KMS-11 (cell line): ENCODE measurements at regions not wholly inside any gene's neighbourhood (a gene's known extent, or its start where the extent isn't known, plus 50 kb on each side); places are given as distances from the start of the nearest gene placed in this dataset.

ENCODE experiments used
- H2AFZ ChIP-seq: fragments of 200-600 bp; sonication (generic); 2 replicates; pipeline ENCODE4 v1.6.1; 2016; ENCODE audit warnings: antibody characterized with exemption, mixed run types, low read depth
- H3K27ac ChIP-seq: fragments of 200-600 bp; sonication (generic); 2 replicates; pipeline ENCODE4 v1.6.1; 2016; ENCODE audit warnings: mild to moderate bottlenecking, mixed run types
- H3K27me3 ChIP-seq: fragments of 200-600 bp; sonication (generic); 2 replicates; pipeline ENCODE4 v1.6.1; 2017; ENCODE audit warnings: mild to moderate bottlenecking, low read depth, mixed run types, moderate library complexity; ENCODE audit not compliant: insufficient read depth
- H3K36me3 ChIP-seq: fragments of 200-600 bp; sonication (generic); 2 replicates; pipeline ENCODE4 v1.6.1; 2017; ENCODE audit warnings: mild to moderate bottlenecking, mixed run types; ENCODE audit not compliant: insufficient read depth
- H3K4me1 ChIP-seq: fragments of 200-600 bp; sonication (generic); 2 replicates; pipeline ENCODE4 v1.6.1; 2016; ENCODE audit warnings: mild to moderate bottlenecking, low read depth, mixed run types; ENCODE audit not compliant: poor library complexity, severe bottlenecking
- H3K4me2 ChIP-seq: fragments of 200-600 bp; sonication (generic); 2 replicates; pipeline ENCODE4 v1.7.0; 2016; ENCODE audit warnings: mild to moderate bottlenecking, mixed run types
- H3K4me3 ChIP-seq: fragments of 200-600 bp; sonication (generic); IDR thresholded peaks from 2 replicates; pipeline ENCODE4 v1.6.1; 2017; ENCODE audit warnings: low read depth, low read length, mixed read lengths; ENCODE audit not compliant: insufficient read depth
- H3K79me2 ChIP-seq: fragments of 200-600 bp; sonication (generic); 2 replicates; pipeline ENCODE4 v1.6.1; 2016; ENCODE audit warnings: low read depth, mixed run types; ENCODE audit not compliant: insufficient read depth
- H3K9ac ChIP-seq: fragments of 200-600 bp; sonication (generic); 2 replicates; pipeline ENCODE4 v1.6.1; 2016; ENCODE audit warnings: mild to moderate bottlenecking, mixed run types
- H4K20me1 ChIP-seq: fragments of 200-600 bp; sonication (generic); 2 replicates; pipeline ENCODE4 v1.6.1; 2016; ENCODE audit warnings: mild to moderate bottlenecking, mixed run types; ENCODE audit not compliant: insufficient read depth
- CTCF ChIP-seq: fragments of 200-600 bp; sonication (generic); conservative IDR thresholded peaks from 2 replicates; pipeline ENCODE4 v1.6.1; 2017; ENCODE audit warnings: low read depth, mild to moderate bottlenecking, antibody characterized with exemption, low read length, moderate library complexity, mixed read lengths

DNA sequence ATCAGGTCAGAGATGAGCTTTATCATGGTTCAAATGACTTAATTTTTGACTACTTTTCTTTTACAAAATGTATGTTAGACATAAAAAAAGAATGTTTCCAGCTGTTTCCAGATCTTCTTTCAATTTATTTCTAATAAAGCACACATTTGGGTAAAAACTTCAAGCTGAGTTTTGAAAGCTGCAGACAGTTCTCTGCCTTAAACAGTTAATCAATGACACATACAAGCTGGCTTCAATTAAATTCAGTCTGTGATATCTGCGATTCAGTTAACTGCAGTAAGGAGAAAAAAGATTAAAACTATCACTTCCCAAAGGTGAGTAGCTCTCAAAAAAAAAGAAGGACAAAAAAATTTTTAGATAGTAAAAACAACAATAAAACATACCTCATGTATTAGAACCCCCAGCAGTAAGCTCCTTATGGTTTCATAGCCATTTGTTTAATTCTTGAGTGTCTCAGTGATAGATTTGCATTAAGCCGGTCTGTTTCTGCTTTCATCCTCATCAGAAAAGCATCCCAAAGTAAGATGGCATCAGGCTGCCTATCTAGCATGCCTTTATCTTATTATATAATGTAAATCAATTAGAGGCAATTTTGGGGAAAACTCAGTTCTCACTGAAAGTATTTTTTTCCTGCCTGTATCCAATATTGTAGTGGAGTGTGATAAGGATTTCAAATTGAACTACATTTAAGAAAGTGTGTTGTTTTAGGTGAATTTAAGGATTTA lies 81.8 kb upstream of the STARD13 start:
- Histone ChIP-seq H3K27ac (no peak overlapping the region), H3K4me2 (no peak overlapping the region)

DNA sequence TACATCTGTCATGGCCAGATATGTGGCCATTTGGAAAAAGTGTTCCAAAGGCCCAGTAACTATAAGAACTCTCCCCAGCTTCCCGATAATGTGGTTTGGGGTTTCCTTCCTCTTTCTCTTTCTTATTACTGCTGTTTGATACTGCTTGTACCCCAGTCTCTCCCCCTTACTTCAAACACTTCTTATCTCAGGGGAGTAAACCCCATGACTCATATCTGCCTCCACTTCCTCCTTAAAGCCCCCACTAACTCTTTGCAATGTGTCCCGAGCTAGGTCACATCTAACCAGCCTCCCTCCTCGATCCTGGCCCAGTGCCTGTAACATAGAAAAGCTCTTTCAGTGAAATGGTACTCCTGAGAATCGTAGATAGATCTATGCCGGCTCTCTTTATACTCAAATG lies 82.4 kb upstream of the STARD13 start:
- Histone ChIP-seq H3K4me3 (no peak overlapping the region), H2AFZ (no peak overlapping the region), H3K4me1 (no peaks in the 10 kb centered on the region), H4K20me1 (no peaks in the 10 kb centered on the region), H3K4me2 (no peak overlapping the region), H3K9ac (no peak overlapping the region), H3K36me3 (no peaks in the 10 kb centered on the region), H3K27ac (no peak overlapping the region), H3K27me3 (no peaks in the 10 kb centered on the region), H3K79me2 (no peaks in the 10 kb centered on the region)
- no peak for TF ChIP-seq CTCF

More for the DNA sequence above, 81.8 kb upstream of the STARD13 start:
- H3K27me3 ChIP-seq: no peaks in the 10 kb centered on the region
- TF ChIP-seq CTCF: no peak
- H3K9ac ChIP-seq: no peak overlapping the region
- H3K79me2 ChIP-seq: no peaks in the 10 kb centered on the region
- no peaks in the 10 kb centered on the region for H3K4me1 ChIP-seq
- no peaks in the 10 kb centered on the region for H3K36me3 ChIP-seq
- H4K20me1 ChIP-seq: no peaks in the 10 kb centered on the region
- H2AFZ ChIP-seq: no peak overlapping the region
- no peak overlapping the region for H3K4me3 ChIP-seq

- Histone ChIP-seq H3K79me2 (no peaks in the 10 kb centered on the region), H3K27me3 (no peaks in the 10 kb centered on the region), H3K4me1 (no peaks in the 10 kb centered on the region), H2AFZ (no peak overlapping the region), H3K4me2 (no peak overlapping the region), H3K36me3 (no peaks in the 10 kb centered on the region), H3K9ac (no peak overlapping the region), H3K4me3 (no peak overlapping the region), H4K20me1 (no peaks in the 10 kb centered on the region), H3K27ac (no peak overlapping the region)
- no peak for TF ChIP-seq CTCF
Observed at GRCh38 chr13:33369073-33369472, 83.5 kb upstream of the STARD13 start.

GRCh38 chr13:33372251-33372919 lies 86.8 kb upstream of the STARD13 start:
- no peak for TF ChIP-seq CTCF
- Histone ChIP-seq H3K36me3 (no peaks in the 10 kb centered on the region), H3K79me2 (no peaks in the 10 kb centered on the region), H3K4me1 (no peaks in the 10 kb centered on the region), H3K4me2 (no peak overlapping the region), H3K9ac (no peak overlapping the region), H3K27ac (no peak overlapping the region), H4K20me1 (no peaks in the 10 kb centered on the region), H3K27me3 (no peaks in the 10 kb centered on the region), H2AFZ (no peak overlapping the region), H3K4me3 (no peak overlapping the region)
